MM.1S (cell line): ENCODE measurements at regions not wholly inside any gene's neighbourhood (a gene's known extent, or its start where the extent isn't known, plus 50 kb on each side); places are given as distances from the start of the nearest gene placed in this dataset.

Experiments used
- CTCF ChIP-seq: fragments of 300-600 bp; sonication (generic); IDR thresholded peaks from 2 replicates; pipeline ENCODE4 v1.5.1; 2016; ENCODE audit warnings: antibody characterized with exemption, low read length, mixed read lengths
- EZH2 ChIP-seq: fragments of 300-600 bp; sonication (generic); optimal IDR thresholded peaks from 2 replicates; pipeline ENCODE3; 2017; ENCODE audit warnings: low read depth, mild to moderate bottlenecking, antibody characterized with exemption, low read length, mixed read lengths
- EZH2phosphoT487 ChIP-seq: fragments of 300-600 bp; sonication (generic); IDR thresholded peaks from 2 replicates; pipeline ENCODE4 v1.6.1; 2018; ENCODE audit warnings: antibody characterized with exemption, low read length

DNA sequence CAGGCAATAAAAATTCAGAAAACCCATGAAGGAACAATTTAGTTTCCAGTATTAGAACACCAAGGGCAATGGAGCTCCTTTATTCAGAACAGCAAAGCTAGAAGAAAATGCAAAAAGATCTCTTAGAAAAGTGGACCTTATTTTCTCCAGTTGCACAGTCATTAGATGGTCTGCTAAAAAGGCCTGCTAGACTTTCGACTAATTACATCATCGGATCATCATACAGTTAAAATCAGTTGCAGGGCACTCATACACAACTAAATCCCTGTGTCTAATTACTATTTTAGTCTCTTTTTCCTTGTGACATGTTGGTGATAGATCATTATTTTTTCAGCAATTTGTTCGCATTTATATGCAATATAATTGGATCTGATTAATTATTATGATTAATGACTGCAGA lies 425.3 kb downstream of the NR4A2 start:
- TF ChIP-seq CTCF (no peak), EZH2 (no peak), EZH2phosphoT487 (no peak)
